Stimulated activated CD4-positive, alpha-beta T cell treated with anti-CD3 and anti-CD28 coated beads, Interleukin-1b, Interleukin-23, amount 100 ng/mL, for 4 hours (primary cell): ENCODE measurements at regions not wholly inside any gene's neighbourhood (a gene's known extent, or its start where the extent isn't known, plus 50 kb on each side); places are given as distances from the start of the nearest gene placed in this dataset.
"Not testable (repeated sequence)": the region's sequence is repeated elsewhere in the genome, so short reads cannot be mapped to it uniquely, and the experiment has no call there.

Experiments
- DNase-seq, 2 donors: peaks; one replicate each; pipeline ENCODE4 v3.0.0-alpha.2; 2020; ENCODE audit warnings: low read depth in 2 of 2

DNA sequence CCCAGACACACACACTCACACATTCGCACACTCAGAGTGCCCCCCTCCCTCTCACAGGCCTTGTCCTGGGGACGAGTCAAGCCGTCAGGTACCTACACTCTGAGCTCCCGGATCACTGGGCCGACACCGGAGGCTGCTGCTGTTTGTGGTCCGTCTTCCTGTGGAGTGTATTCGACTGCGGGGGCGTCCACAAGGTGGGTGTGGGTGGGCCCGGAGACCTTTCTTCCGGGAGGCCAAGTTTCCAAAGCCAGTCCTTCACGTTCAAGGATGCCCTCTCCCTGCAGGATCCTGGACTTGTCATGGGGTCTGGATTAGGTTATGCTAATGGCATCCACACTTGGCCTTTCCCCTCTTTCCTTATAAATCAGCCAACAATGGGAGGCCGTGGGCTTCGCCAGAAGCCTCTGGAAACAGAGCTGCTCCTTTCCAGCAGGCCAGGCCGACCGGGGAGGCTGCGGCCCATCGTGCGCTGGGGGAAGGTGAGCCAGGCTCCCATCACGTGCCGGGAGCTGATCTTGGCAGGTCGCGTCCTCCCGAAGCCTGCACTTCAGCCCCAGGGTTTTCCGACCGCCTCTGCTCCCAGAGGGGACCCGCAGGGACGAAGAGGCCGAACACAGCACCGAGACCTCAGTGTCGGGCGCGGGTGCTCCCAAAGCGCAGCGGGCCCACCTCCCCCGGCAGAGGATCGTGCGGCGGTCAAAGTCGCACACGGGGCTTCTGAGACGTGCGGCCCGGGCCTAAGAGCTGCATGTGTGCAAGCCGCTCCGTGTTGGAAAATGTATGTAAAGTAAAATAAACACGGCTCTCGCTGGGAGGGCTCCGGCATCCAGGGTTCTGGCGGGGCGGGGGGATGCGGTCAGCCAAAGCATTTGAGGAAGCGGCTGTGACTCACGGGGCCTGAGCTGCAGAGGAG, 196.5 kb upstream of the ZNF469 start:
- not testable (repeated sequence) for DNase-seq

DNA sequence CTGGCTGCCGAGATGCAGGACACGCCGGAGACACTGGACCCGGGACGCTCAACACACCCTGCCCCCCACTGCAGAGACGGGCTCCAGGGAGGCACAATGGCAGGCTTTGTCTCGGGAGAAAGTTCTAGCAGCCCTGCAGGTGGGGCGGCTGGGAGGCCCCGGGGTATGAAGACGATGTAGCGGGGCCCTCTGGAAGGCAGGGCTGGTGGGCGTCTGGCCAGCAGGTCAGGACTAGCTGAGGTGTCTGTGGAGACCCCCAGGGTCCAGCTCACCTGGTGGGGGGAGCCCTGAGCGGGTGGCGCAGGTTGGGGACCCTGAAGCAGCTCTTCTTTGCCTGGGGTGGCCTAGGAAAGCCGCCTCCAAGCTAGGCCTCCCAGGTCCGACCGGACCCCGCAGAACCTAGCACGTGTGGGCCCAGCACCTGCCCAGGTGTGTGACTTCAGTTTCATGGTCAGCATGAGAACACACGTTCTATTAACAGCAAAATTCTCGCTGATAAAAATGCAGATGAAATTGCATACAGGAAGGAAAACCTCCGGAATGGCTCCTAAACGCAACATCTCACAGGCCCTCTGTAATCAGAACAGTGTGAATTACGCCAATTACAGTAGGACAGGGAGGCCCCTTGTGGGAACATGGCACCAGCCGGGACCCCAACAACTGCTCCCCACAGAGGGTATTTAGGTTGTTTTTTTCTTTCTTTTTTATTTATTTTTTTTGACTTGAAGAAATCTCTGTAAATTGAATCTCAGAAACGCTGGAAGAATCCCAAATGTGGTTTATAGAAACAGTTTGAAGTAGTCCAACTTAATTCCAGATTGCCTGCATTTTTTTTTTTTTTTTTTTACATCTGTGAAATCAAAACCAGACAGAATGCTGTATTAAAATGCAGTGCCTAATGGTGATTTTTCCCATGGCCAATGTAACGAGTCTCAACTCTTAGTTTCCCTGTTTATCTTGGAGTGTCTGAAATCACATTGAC, 195.6 kb upstream of the ZNF469 start:
- not testable (repeated sequence) for DNase-seq

- not testable (repeated sequence) for DNase-seq
Measured at GRCh38 chr16:88188171-88188895, 194.4 kb upstream of the ZNF469 start.

- DNase-seq: not testable (repeated sequence)
Measured at GRCh38 chr16:88190592-88191095, 192.1 kb upstream of the ZNF469 start.

DNA sequence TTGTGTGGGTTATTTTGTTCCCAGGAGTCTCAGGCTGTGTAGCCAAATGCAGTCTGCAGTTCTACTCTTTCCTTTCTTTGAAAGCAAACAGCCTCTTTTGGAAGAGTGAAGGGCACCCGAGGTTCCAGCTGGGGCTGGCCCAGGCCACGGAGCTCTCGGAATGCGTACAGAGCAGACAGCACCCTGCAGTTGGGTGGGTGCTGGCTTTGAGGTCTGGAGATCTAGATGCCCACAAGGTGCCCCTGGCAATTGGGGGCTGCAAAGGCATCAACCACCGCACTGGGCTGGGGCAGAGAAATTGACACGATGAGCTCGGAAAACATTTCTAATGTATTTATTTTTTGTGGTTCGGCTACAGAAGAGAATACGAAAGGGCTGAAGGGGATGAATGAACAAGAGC, 191.6 kb upstream of the ZNF469 start:
- DNase-seq: not testable (repeated sequence)

GRCh38 chr16:88192601-88193000, 190.2 kb upstream of the ZNF469 start:
- DNase-seq: no peak

DNA sequence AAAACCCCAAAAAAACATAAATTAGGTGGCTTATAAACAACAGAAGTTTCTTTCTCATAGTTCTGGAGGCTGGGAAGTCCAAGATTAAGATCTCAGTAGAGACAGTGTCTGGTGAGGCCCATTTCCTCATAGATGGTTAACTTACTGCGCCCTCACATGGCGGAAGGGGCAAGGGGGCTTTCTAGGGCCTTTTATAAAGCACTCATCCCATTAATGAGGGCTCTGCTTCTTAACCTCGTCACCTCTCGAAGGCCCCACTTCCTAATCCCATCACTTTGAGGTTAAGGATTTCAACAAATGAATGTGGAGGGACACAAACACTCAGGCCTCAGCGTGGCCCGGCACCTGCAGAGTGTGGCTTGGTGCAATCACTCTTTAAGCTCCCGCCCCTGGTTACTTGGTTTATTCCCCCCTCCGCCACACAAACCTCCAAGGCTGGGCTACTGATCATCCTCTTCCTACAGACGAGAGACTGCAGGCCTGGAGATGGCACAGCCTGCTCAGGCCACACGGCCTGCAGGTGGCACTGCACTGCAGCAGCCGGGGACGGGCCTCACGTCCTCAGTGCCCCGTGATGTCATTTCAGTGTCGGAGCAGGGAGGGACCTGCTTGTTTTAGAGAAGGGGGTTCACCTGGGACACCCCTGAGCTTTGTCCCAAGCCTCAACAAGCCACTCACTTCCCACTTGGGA, 188.9 kb upstream of the ZNF469 start:
- peak in 1 of 2 donors; percentile 9 for DNase-seq

GRCh38 chr16:88194397-88195268, 188.1 kb upstream of the ZNF469 start:
- DNase-seq: no peak

GRCh38 chr16:88195269-88195705, 187.5 kb upstream of the ZNF469 start:
- no peak for DNase-seq

DNA sequence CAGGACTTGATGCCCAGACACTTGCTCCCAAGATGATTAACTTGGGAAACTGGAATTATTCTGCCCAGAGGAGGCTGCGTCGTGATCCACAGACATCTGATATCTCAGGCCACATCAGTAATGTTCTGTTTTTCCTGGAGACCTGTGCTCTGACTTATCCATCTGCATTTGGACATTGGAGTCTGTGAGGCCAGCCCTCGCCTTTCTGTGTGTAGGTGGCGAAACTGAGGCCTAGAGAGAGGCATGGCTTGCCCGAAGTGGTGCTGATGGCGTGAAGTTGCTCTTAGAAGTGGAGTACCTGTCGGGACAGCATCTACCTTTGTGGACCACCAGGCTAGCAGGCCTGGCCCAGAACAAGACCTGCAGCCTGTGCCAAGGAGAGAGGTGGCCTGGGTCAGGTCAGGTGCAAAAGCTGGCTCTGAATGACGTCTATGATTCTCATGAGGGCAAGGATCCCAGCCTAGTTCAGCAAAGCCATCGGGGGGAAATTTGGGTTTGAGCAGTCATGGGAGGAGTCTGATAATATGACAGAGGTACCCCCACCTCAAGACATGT, 186.8 kb upstream of the ZNF469 start:
- DNase-seq: no peak

DNA sequence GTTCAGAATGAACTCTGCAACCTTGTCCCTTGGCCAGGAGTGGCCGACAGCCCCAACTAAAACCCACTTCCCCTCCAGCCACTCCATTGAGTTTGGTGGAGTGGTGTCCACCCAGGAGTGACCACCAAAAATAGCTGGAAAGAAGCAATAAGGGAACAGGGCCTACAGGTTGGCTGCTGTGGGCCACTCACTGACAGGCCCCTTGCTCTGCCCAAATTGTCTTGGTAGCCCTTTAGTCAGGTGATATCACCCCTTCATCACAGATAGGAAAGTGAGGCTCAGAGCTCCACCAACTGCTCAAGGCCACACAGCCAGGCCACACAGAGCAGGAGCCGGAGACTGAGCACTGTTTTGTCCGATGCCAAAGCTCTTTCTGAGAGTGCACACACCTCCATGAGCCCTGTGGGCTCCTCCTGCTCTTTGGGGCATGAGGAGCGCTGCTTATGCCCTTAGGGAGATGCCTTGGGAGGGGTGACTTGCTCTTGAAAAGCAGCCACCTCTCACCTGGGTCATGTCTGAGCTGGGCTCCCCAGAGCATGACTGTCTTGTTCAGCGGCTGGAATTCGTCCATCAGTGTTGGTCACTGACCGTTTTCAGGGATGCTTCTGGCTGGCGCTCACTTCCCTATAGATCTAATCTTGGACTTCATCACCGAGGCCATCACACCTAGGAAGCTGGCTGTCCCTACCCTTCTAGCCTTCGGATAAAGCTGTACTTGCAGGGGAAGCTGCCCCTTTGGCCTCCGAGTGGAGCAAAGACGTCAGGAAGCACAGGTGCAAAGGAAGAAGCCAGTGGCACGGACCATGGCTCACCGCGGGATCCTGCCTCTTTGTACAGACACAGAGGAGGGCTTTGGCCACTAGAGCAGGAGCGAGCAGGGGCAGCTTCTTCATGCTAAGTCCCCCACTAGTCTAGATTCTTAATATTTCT, 186.0 kb upstream of the ZNF469 start:
- DNase-seq: no peak

- no peak for DNase-seq
Measured at GRCh38 chr16:88197481-88198456, 185.0 kb upstream of the ZNF469 start.

- DNase-seq: not testable (repeated sequence)
Measured at GRCh38 chr16:88198457-88199295, 184.1 kb upstream of the ZNF469 start.

DNA sequence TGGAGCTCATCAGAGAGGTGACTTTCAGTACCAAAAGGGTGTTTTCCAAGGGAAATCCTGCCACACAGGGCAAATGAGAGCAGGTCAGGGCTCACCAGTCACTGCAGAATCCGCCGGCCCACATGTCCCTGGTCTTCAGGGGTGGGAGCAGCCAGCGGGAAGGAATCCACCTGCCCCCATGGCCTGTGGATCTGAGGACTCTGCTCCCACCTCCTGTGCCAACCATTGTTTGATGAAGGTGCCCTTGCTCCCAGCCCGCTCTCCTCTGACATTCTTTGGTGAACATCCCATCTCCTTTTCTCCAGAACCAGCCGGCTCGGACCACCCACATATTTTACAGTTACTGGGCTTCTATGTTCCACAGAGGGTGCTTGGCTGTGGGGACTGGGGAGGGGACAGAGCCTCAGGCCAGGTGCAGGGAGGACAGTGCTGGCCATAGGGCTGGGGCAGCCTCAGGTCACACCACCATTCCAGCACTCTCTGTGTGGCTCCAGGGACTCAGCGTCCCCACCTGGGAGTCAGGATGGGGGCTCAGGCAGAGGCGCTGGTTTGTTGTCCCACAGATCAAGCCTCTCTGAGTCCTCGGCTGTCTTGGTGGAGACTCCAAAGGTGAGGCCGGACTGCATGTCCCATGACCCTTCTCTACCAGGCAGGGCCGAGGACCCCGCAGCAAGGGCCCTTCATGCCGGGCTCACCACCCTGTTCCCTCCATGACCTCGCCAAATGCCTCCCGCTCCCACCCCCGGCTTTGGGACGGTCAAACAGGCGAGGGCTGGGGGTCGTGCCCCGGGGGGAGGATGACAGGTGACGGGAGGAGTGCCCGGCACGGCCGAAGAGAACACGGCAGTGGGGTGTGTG, 183.2 kb upstream of the ZNF469 start:
- DNase-seq: not testable (repeated sequence)
